ENCODE measurements at regions not wholly inside any gene's neighbourhood (a gene's known extent, or its start where the extent isn't known, plus 50 kb on each side); places are given as distances from the start of the nearest gene placed in this dataset.
"Not testable (repeated sequence)": the region's sequence is repeated elsewhere in the genome, so short reads cannot be mapped to it uniquely, and the experiment has no call there.

DNA sequence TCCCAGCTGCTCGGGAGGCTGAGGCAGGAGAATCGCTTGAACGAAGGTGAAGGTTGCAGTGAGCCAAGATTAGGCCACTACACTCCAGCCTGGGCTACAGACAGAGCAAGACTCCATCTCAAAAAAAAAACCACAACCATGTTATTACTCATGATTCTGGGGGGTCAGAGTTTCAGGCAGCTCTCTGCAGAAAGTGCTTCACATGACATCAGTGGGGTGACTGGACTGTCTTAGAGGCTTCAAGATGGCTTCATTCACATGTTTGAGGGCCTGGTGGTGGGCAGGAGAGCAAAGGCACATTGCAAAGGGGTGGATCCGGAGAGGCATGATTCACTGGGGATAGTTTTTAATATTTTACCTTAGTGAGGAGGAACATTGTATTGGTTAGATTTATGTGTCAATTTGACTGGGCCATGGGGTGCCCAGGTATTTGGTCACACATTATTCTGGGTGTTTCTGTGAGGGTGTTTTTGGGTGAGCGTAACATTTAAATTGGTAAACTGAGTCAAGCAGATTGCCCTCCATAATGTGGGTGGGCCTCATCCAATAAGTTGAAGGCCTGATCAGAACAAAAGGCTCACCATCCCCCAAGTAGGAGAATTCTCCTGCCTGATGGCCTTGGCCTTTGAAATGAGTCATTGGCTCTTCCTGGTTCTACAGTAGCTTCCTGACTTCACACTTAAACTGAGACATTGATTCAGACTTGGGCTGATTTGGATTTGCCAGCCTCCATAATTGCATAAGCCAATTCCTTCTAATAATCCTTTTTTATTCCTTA is 109.8 kb downstream of the GOSR1 start:
- Histone ChIP-seq H3K27ac (no peak overlapping the region), H3K36me3 (no peaks in the 10 kb centered on the region), H3K4me1 (no peaks in the 10 kb centered on the region), H3K4me3 (no peak overlapping the region), H3K9me3 (peaks cover 0 to 8% (median 0%) of the 10 kb centered on the region in 3 donors), H3K27me3 (no peaks in the 10 kb centered on the region)
- 89 to 100% methylated on average over 4 to 5 of the region's 5 CpGs for WGBS, 2 donors (ENCODE audit: low coverage in 1 of 2)
- no peak for TF ChIP-seq POLR2A (IDR thresholded peaks at IDR 0.05)
- TF ChIP-seq, protein P1, sequence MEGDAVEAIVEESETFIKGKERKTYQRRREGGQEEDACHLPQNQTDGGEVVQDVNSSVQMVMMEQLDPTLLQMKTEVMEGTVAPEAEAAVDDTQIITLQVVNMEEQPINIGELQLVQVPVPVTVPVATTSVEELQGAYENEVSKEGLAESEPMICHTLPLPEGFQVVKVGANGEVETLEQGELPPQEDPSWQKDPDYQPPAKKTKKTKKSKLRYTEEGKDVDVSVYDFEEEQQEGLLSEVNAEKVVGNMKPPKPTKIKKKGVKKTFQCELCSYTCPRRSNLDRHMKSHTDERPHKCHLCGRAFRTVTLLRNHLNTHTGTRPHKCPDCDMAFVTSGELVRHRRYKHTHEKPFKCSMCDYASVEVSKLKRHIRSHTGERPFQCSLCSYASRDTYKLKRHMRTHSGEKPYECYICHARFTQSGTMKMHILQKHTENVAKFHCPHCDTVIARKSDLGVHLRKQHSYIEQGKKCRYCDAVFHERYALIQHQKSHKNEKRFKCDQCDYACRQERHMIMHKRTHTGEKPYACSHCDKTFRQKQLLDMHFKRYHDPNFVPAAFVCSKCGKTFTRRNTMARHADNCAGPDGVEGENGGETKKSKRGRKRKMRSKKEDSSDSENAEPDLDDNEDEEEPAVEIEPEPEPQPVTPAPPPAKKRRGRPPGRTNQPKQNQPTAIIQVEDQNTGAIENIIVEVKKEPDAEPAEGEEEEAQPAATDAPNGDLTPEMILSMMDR (IDR thresholded peaks at IDR 0.05): no peak
- no peak for ATAC-seq

DNA sequence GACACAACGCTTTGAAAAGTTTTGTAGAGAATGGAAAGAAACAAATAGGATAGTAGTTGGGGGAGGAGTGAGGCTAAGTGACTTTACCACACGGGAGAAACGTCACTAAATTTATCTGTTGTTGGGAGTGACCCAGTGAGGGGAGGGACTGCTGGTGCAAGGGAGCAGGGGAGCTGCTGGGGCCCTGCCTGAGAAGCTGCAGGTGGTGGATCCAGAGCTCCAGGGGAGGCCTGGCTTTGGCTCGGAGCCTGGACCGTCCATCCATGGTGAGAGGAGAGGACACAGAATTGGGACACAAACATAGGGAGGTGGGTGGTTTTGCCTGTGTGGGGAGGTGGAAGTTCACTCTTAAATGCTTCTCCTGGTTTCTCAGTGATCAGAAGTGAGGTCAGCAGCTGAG is 107.6 kb downstream of the GOSR1 start:
- no peak overlapping the region for H3K4me3 ChIP-seq
- no peaks in the 10 kb centered on the region for H3K36me3 ChIP-seq
- H3K27me3 ChIP-seq: no peaks in the 10 kb centered on the region
- WGBS, 2 donors (ENCODE audit: low coverage in 1 of 2): 44 to 46% methylated on average over 3 to 5 of the region's 5 CpGs
- TF ChIP-seq EP300 (IDR thresholded peaks at IDR 0.05) (no peak), POLR2A (IDR thresholded peaks at IDR 0.05) (no peak), POLR2AphosphoS5 (IDR thresholded peaks at IDR 0.05) (no peak)
- TF ChIP-seq, protein P1 (IDR thresholded peaks at IDR 0.05): no peak
- ATAC-seq: no peak
- peaks cover 0 to 8% (median 0%) of the 10 kb centered on the region in 3 donors for H3K9me3 ChIP-seq
- H3K4me1 ChIP-seq: no peaks in the 10 kb centered on the region
- H3K27ac ChIP-seq: no peak overlapping the region

DNA sequence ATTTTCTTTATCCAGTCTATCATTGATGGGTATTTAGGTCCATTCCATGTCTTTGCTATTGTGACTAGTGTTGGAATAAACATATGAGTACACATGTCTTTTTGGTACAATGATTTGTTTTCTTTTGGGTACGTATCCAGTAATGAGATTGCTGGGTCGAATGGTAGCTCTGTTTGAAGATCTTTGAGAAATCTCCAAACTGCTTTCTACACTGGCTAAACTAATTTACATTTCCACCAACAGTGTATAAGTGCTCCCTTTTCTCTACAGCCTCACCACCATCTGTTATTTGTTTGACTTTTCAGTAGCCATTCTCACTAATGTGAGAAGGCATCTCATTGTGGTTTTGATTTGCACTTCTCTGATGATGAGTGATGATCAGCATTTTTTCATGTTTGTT is 103.7 kb downstream of the GOSR1 start:
- WGBS, 2 donors (ENCODE audit: low coverage in 1 of 2): 94 to 100% methylated on average over 1 to 2 of the region's 2 CpGs
- no peaks in the 10 kb centered on the region for H3K4me1 ChIP-seq
- ATAC-seq: no peak

DNA sequence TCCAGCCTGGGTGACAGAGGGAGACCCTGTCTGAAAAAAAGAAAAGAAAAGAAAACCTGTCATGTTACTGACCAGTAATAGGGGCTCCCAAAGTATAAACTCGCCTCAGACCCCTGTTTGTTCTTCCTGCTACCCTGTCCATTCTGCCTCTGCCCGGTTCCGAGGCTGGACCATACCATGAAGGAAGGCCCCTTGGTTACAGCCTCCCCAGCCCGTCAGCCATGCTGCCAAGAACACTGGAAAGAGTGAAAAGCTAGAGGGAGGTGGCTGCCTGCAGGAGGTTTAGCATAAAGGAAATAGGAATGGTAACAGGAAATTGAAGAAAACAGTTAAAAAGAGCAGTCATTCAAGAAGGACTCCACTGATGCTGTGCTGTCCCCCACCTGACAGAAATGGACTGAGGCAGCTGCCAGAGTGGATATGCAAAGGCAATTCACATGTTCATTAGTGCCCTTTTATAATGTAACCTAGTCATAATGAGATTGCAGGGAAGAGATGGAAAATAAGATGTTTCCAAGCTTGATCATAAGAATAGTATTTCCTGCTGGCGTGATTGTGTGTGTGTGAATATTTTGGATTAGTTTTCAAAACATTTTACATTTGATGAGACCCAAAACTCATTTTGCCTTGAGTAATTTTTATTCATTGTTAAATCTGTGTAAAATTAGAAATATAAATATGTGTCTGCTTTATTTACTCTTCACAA is 102.6 kb downstream of the GOSR1 start:
- no peaks in the 10 kb centered on the region for H3K36me3 ChIP-seq
- 60 to 73% methylated on average over 1 of the region's 5 CpGs for WGBS, 2 donors (ENCODE audit: low coverage in 1 of 2)
- H3K9me3 ChIP-seq: no peaks in the 10 kb centered on the region
- no peak overlapping the region for H3K27ac ChIP-seq
- ATAC-seq: no peak
- no peaks in the 10 kb centered on the region for H3K4me1 ChIP-seq
- H3K4me3 ChIP-seq: no peak overlapping the region
- H3K27me3 ChIP-seq: no peaks in the 10 kb centered on the region
- TF ChIP-seq, protein P1 (IDR thresholded peaks at IDR 0.05): no peak
- TF ChIP-seq POLR2A (IDR thresholded peaks at IDR 0.05) (no peak), POLR2AphosphoS5 (IDR thresholded peaks at IDR 0.05) (no peak), EP300 (IDR thresholded peaks at IDR 0.05) (no peak)

More for the DNA sequence above, 103.7 kb downstream of the GOSR1 start:
- Histone ChIP-seq H3K27ac (no peak overlapping the region), H3K36me3 (no peaks in the 10 kb centered on the region), H3K27me3 (no peaks in the 10 kb centered on the region), H3K9me3 (no peaks in the 10 kb centered on the region), H3K4me3 (no peak overlapping the region)
- TF ChIP-seq, protein P1 (IDR thresholded peaks at IDR 0.05): no peak
- TF ChIP-seq POLR2A (IDR thresholded peaks at IDR 0.05): no peak
- TF ChIP-seq EP300 (IDR thresholded peaks at IDR 0.05): no peak
- no peak for TF ChIP-seq POLR2AphosphoS5 (IDR thresholded peaks at IDR 0.05)

DNA sequence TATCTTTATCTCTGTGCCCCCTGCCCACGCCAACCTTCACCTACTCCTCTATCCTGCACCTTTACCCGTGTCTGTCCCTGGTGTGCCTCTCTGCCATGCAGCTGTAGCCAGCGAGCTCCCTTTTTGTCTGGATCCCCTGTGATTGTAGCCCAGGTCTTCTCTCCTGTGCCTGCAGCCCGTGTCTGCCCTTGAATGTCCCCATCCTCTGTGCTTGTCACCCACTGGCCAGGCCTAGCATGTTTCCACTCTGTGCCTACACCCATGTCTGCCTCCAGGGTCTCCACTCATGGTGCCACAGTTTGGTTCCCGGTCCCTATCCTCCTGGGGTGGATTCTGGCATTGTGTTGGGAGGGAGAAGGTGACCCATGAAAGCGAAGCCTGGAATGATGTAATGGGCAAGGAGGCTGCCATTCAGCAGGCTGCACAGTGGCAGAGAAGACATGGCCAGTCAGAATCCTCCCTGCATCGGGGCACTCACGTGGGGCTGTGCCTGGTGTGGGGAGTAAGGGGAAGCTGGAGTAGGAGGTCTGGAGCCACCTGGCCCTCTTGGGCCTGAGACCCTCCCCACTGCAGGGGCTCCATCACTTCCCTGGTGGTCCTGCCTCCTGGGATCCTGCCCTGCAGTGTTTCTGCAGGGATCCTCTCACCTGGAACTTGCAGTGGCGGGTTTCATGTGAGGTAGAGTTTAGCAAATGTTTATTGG is 101.0 kb downstream of the GOSR1 start:
- not testable (repeated sequence) for H3K4me3 ChIP-seq, H3K27ac ChIP-seq, ATAC-seq, H3K27me3 ChIP-seq, H3K4me1 ChIP-seq, H3K36me3 ChIP-seq, H3K9me3 ChIP-seq
- WGBS, 2 donors (ENCODE audit: low coverage in 1 of 2): 79% methylated on average over 5 of the region's 9 CpGs; no CpG with 5 or more reads in 1 of the 2 donors
